Ovary (tissue), 3 donors: ENCODE measurements at regions not wholly inside any gene's neighbourhood (a gene's known extent, or its start where the extent isn't known, plus 50 kb on each side); places are given as distances from the start of the nearest gene placed in this dataset.

Source experiments
- CTCF ChIP-seq, 3 donors: fragments of 450-650 bp in 2 of 3; fragments of 200-600 bp in 1 of 3; IDR thresholded peaks; one replicate each; pipeline versions ENCODE4 v1.5.1 to v1.8.0; 2016 to 2022; ENCODE audit warnings: antibody characterized with exemption in 3 of 3, mild to moderate bottlenecking in 1 of 3
- EP300 ChIP-seq: sonication (generic); formaldehyde crosslinking; IDR thresholded peaks from one replicate; pipeline ENCODE4 v1.6.1; 2017; ENCODE audit warnings: antibody characterized with exemption
- donor health status: DM: no; HTN: no; CAD: no.

- TF ChIP-seq CTCF (IDR thresholded peaks at IDR 0.05) = no peak
- TF ChIP-seq EP300 = no peak
These were observed 85.3 kb downstream of the HHIPL2 start for GRCh38 chr1:222462601-222463000.
